A549 (cell line): ENCODE measurements at regions not wholly inside any gene's neighbourhood (a gene's known extent, or its start where the extent isn't known, plus 50 kb on each side); places are given as distances from the start of the nearest gene placed in this dataset.

ENCODE experiments used
- ATAC-seq, 2 experiments: fragments of 200-7000 bp in 1 of 2; fragments of >200 bp in 1 of 2; cut with Nextera tagmentation in 1 of 2; cut with Tn5 transposase in 1 of 2; 3 replicates each; pipeline versions ENCODE4 v1.8.0 to v1.9.1; 2018 to 2020; ENCODE audit warnings: mild to moderate bottlenecking in 1 of 2, moderate library complexity in 1 of 2
- CTCF ChIA-PET: fragments of 300-600 bp; sonication (Branson Sonifier 250); formaldehyde crosslinking; extraction: SDS; loops from one replicate; lab custom pipeline; 2021; ENCODE audit warnings: antibody characterized with exemption, inconsistent platforms; lab: Yijun Ruan, JAX
- POLR2A ChIA-PET: fragments of 350-600 bp; formaldehyde crosslinking; extraction: SDS; loops from one replicate; lab custom pipeline; 2021; ENCODE audit warnings: antibody characterized with exemption, inconsistent platforms; lab: Yijun Ruan, JAX
- DNase-seq, 2 experiments: peaks; one replicate each; pipeline versions ENCODE4 v3.0.0 to v3.0.0-alpha.2; 2011 to 2016; ENCODE audit warnings: low read depth in 1 of 2, low spot score in 1 of 2
- FAIRE-seq: peaks from 2 replicates; lab custom pipeline; 2011; peaks lifted over from hg19 to GRCh38; lab: Jason Lieb, UNC
- H3K27ac ChIP-seq, 2 experiments: fragments of >200 bp; sonication (Bioruptor Twin); formaldehyde crosslinking; 3 replicates each; pipeline ENCODE4 v1.5.1; 2016 to 2017
- H3K4me1 ChIP-seq: fragments of >200 bp; sonication (Bioruptor Twin); formaldehyde crosslinking; 3 replicates; pipeline ENCODE4 v1.6.1; 2016
- H3K4me2 ChIP-seq: fragments of >200 bp; sonication (Bioruptor Twin); formaldehyde crosslinking; 3 replicates; pipeline ENCODE4 v1.6.1; 2016
- H3K4me3 ChIP-seq: fragments of >200 bp; sonication (Bioruptor Twin); formaldehyde crosslinking; 3 replicates; pipeline ENCODE4 v1.5.1; 2016
- H3K9me3 ChIP-seq: fragments of >200 bp; sonication (Bioruptor Twin); formaldehyde crosslinking; 3 replicates; pipeline ENCODE4 v1.6.1; 2016
- ATOH8 ChIP-seq: fragments of 250-450 bp; sonication (Bioruptor Pico); IDR thresholded peaks from 2 replicates; pipeline ENCODE4 v1.5.0; 2020; ENCODE audit warnings: low read depth, mild to moderate bottlenecking, moderate library complexity
- CBX8 ChIP-seq: fragments of 200-600 bp; sonication (generic); IDR thresholded peaks from 2 replicates; pipeline ENCODE4 v1.6.1; 2016
- CEBPB ChIP-seq, 2 experiments: fragments of >200 bp in 1 of 2; sonication (Bioruptor Twin) in 1 of 2; formaldehyde crosslinking in 1 of 2; IDR thresholded peaks; 2 replicates each; pipeline ENCODE4 v1.6.1; 2012 to 2016
- CHD2 ChIP-seq: fragments of 150-350 bp; IDR thresholded peaks from 2 replicates; pipeline ENCODE4 v1.6.1; 2014; ENCODE audit warnings: low read length; ENCODE audit not compliant: partially characterized antibody
- CHD4 ChIP-seq: fragments of 200-600 bp; sonication (generic); IDR thresholded peaks from 2 replicates; pipeline ENCODE4 v1.6.1; 2016; ENCODE audit warnings: antibody characterized with exemption, mild to moderate bottlenecking, borderline replicate concordance
- GATA3 ChIP-seq: IDR thresholded peaks from 2 replicates; pipeline ENCODE4 v1.6.1; 2012; ENCODE audit warnings: borderline replicate concordance
- HDAC2 ChIP-seq: fragments of 200-600 bp; sonication (generic); IDR thresholded peaks from 2 replicates; pipeline ENCODE4 v1.6.1; 2016
- HES2 ChIP-seq: fragments of >200 bp; sonication (Bioruptor Twin); formaldehyde crosslinking; IDR thresholded peaks from 2 replicates; pipeline ENCODE4 v1.6.1; 2016
- HOXA7 ChIP-seq: fragments of 250-450 bp; sonication (Bioruptor Pico); IDR thresholded peaks from 2 replicates; pipeline ENCODE4 v1.5.0; 2020; ENCODE audit warnings: mild to moderate bottlenecking, moderate library complexity
- MAFK ChIP-seq: fragments of 450-650 bp; IDR thresholded peaks from 2 replicates; pipeline ENCODE4 v1.6.1; 2014; ENCODE audit not compliant: partially characterized antibody
- MYC ChIP-seq: IDR thresholded peaks from 2 replicates; pipeline ENCODE4 v1.6.1; 2012; ENCODE audit warnings: mild to moderate bottlenecking, inconsistent platforms, low read length, improper control_type of control experiment, borderline replicate concordance
- NR3C1 ChIP-seq: fragments of >200 bp; sonication (Bioruptor Twin); formaldehyde crosslinking; IDR thresholded peaks from 3 replicates; pipeline ENCODE4 v1.6.1; 2017
- PHF8 ChIP-seq: fragments of 200-600 bp; sonication (generic); IDR thresholded peaks from 2 replicates; pipeline ENCODE4 v1.6.1; 2016; ENCODE audit warnings: low read depth, mild to moderate bottlenecking, antibody characterized with exemption, moderate library complexity, borderline replicate concordance
- RARB ChIP-seq: fragments of 250-450 bp; sonication (Bioruptor Pico); IDR thresholded peaks from 2 replicates; pipeline ENCODE4 v1.8.0; 2021; ENCODE audit warnings: mild to moderate bottlenecking, moderate library complexity
- SREBF2 ChIP-seq: fragments of 450-650 bp; IDR thresholded peaks from 2 replicates; pipeline ENCODE4 v1.6.1; 2014; ENCODE audit warnings: mild to moderate bottlenecking, moderate library complexity
- ZC3H11A ChIP-seq: fragments of 450-650 bp; IDR thresholded peaks from 2 replicates; pipeline ENCODE4 v1.6.1; 2014; ENCODE audit warnings: antibody characterized with exemption, mild to moderate bottlenecking
- ZNF302 ChIP-seq: fragments of 250-450 bp; sonication (Bioruptor Pico); IDR thresholded peaks from 2 replicates; pipeline ENCODE4 v1.9.0; 2021; ENCODE audit warnings: inconsistent platforms, mild to moderate bottlenecking, moderate library complexity
- ZSCAN20 ChIP-seq: fragments of 250-450 bp; sonication (Bioruptor Pico); IDR thresholded peaks from 2 replicates; pipeline ENCODE4 v1.8.0; 2022; ENCODE audit warnings: mild to moderate bottlenecking, moderate library complexity
- WGBS: methylation state at CpG from one replicate; pipeline ENCODE4 v1.1.6; 2017; ENCODE audit errors: missing lambda C conversion rate; 5-methylcytosine and 5-hydroxymethylcytosine counted together
- TF ChIP-seq, protein P1 (sequence below): fragments of >200 bp; sonication (Bioruptor Twin); formaldehyde crosslinking; IDR thresholded peaks from 3 replicates; pipeline ENCODE4 v1.5.1; 2016
- TF ChIP-seq, protein P2 (sequence below): fragments of 250-450 bp; sonication (Bioruptor Pico); IDR thresholded peaks from 2 replicates; pipeline ENCODE4 v1.5.0; 2021; ENCODE audit warnings: mild to moderate bottlenecking, moderate library complexity, borderline replicate concordance

DNA sequence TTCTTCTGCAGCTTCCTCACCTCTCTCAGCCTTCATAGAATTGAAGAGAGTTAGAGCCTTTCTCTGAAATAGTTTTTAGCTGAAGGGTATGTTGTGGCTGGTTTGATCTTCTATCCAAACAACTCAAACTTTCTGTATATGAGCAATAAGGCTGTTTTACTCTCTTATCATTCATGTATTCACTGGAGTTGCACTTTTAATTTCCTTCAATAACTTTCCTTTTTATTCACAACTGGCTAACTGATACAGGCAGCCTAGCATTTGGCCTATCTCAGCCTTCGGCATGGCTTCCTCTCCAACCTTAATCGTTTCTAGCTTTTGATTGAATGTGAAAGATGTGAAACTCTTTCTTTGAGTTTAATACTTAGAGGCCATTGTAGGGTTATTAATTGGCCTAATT is 109.3 kb downstream of the GTPBP8 start:
- H3K4me2 ChIP-seq, result no peak overlapping the region
- TF ChIP-seq NR3C1, result no peak
- no peak for TF ChIP-seq ZSCAN20 (CRISPR knock-in tag)
- no peak for TF ChIP-seq PHF8
- TF ChIP-seq SREBF2, result no peak
- 94% methylated on average over 2 of the region's 2 CpGs for WGBS
- H3K9me3 ChIP-seq, result peaks cover 13% of the 10 kb centered on the region; the same call in 2 of the 3 replicates
- ATAC-seq (no peak), FAIRE-seq (no peak), DNase-seq (no peak)
- H3K27ac ChIP-seq, result peak overlapping the region in 1 of 2 experiments; percentile 90; a peak in 3 of 6 replicates
- ChIA-PET CTCF (interaction anchor here (1.1 kb wide), 1 partner anchor 188 kb away, joined by 4 read pairs; no protein-coding TSS in a partner anchor), POLR2A (no interaction called here)
- H3K4me1 ChIP-seq, result peaks cover 56% of the 10 kb centered on the region
- no peak overlapping the region for H3K4me3 ChIP-seq

DNA sequence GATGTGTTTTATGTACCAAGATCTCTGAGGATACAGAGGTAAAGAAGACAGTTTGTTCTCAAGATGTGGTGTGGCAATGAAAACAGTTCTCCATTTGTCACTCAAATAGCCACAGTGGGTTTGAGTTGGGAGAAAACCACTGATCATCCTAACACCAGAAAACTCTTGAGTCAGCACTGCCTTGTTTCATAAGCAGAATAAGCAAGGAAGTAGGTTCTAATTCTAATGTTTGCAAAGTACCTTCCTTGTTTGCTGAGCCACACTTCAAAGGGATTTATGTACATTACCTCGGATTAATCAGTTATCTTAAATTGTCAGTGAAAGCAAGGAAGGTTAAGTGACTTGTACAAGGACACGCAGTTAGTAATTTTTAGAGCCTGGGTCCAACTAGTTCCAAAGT is 107.8 kb upstream of the BOC start:
- peaks cover 27% of the 10 kb centered on the region for H3K4me1 ChIP-seq
- 28% methylated on average over 2 of the region's 2 CpGs for WGBS
- DNase-seq, result no peak
- peak; percentile 88 for FAIRE-seq
- H3K9me3 ChIP-seq, result peaks cover 13% of the 10 kb centered on the region; the same call in 2 of the 3 replicates
- no peak for ATAC-seq
- H3K27ac ChIP-seq, result peak overlapping the region; percentile 18; a peak in 4 of 6 replicates
- no peak overlapping the region for H3K4me3 ChIP-seq
- H3K4me2 ChIP-seq, result peak overlapping the region; percentile 26
- CTCF ChIA-PET, result no interaction called here
- POLR2A ChIA-PET, result no interaction called here
- TF ChIP-seq, protein P1, sequence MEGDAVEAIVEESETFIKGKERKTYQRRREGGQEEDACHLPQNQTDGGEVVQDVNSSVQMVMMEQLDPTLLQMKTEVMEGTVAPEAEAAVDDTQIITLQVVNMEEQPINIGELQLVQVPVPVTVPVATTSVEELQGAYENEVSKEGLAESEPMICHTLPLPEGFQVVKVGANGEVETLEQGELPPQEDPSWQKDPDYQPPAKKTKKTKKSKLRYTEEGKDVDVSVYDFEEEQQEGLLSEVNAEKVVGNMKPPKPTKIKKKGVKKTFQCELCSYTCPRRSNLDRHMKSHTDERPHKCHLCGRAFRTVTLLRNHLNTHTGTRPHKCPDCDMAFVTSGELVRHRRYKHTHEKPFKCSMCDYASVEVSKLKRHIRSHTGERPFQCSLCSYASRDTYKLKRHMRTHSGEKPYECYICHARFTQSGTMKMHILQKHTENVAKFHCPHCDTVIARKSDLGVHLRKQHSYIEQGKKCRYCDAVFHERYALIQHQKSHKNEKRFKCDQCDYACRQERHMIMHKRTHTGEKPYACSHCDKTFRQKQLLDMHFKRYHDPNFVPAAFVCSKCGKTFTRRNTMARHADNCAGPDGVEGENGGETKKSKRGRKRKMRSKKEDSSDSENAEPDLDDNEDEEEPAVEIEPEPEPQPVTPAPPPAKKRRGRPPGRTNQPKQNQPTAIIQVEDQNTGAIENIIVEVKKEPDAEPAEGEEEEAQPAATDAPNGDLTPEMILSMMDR, result no peak
- TF ChIP-seq MAFK (peak; percentile 54), PHF8 (no peak), ZNF302 (CRISPR knock-in tag) (no peak), CHD2 (no peak), HES2 (no peak), MYC (no peak), NR3C1 (no peak)

GRCh38 chr3:113104357-113105092 is 106.8 kb upstream of the BOC start:
- H3K4me1 ChIP-seq, result peaks cover 21% of the 10 kb centered on the region; the same call in 1 of the 3 replicates
- peak overlapping the region; percentile 1 to 62; a peak in 4 of 6 replicates for H3K27ac ChIP-seq
- ATAC-seq (no peak), DNase-seq (no peak), FAIRE-seq (no peak)
- no peak overlapping the region for H3K4me3 ChIP-seq
- H3K9me3 ChIP-seq, result peaks cover 9% of the 10 kb centered on the region; the same call in 2 of the 3 replicates
- H3K4me2 ChIP-seq, result peak overlapping the region; percentile 26; the same call in 2 of the 3 replicates
- CTCF ChIA-PET, result no interaction called here
- POLR2A ChIA-PET, result no interaction called here
- 80% methylated on average over 10 of the region's 11 CpGs for WGBS
- TF ChIP-seq ZNF302 (CRISPR knock-in tag) (no peak), CHD4 (no peak), GATA3 (no peak), ZC3H11A (no peak), HOXA7 (CRISPR knock-in tag) (no peak), HDAC2 (no peak), RARB (CRISPR knock-in tag) (no peak), CBX8 (no peak), ATOH8 (CRISPR knock-in tag) (no peak), CEBPB (IDR thresholded peaks at IDR 0.05) (no peak)
- TF ChIP-seq, protein P2, sequence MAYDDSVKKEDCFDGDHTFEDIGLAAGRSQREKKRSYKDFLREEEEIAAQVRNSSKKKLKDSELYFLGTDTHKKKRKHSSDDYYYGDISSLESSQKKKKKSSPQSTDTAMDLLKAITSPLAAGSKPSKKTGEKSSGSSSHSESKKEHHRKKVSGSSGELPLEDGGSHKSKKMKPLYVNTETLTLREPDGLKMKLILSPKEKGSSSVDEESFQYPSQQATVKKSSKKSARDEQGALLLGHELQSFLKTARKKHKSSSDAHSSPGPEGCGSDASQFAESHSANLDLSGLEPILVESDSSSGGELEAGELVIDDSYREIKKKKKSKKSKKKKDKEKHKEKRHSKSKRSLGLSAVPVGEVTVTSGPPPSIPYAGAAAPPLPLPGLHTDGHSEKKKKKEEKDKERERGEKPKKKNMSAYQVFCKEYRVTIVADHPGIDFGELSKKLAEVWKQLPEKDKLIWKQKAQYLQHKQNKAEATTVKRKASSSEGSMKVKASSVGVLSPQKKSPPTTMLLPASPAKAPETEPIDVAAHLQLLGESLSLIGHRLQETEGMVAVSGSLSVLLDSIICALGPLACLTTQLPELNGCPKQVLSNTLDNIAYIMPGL (CRISPR knock-in tag), result no peak
